SKM-1 treated with dmso at 0.1 percent for 144 hours (cell line): ENCODE measurements at regions not wholly inside any gene's neighbourhood (a gene's known extent, or its start where the extent isn't known, plus 50 kb on each side); places are given as distances from the start of the nearest gene placed in this dataset.
"Not testable (repeated sequence)": the region's sequence is repeated elsewhere in the genome, so short reads cannot be mapped to it uniquely, and the experiment has no call there.

Source experiments
- DNase-seq: peaks from one replicate; lab custom pipeline; 2025; ENCODE audit not compliant: unreplicated experiment; lab: John Stamatoyannopoulos, UW

DNA sequence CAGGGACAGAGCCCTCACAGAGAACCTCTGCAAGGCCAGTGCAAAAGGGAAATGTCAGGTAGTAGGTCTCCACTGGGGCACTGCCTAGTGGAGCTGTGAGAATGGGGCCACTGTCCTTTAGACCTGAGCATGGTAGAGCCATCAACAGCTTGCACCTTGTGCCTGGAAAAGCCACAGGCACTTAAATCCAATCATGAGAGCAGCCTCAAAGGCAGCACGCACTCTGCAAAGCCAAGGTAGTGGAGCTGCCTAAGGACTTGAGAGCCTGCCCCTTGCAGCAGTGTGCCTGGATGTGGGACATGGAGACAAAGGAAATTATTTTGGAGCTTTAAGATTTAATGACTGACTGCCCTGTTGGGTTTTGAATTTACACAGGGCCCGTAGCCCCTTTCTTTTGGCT lies 918.5 kb upstream of the POT1 start:
- no peak for DNase-seq

DNA sequence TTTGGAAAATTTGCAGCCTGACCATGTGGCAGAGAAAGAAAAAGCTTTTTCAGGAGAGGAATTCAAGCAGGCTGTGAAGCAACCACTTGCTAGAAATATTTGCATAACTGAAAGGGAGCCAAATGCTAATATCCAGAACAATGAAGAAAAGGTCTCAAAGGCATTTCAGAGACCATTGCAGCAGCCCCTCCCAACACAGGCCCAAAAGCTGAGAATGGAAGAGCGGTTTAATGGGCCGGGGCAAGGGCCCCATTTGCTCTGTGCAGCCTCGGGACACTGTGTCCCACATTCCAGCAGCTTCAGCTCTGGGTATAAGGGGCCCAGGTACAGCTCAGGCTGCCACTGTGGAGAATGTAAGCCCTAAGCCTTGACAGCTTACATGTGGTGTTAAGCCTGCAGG lies 918.1 kb upstream of the POT1 start:
- DNase-seq: no peak

DNA sequence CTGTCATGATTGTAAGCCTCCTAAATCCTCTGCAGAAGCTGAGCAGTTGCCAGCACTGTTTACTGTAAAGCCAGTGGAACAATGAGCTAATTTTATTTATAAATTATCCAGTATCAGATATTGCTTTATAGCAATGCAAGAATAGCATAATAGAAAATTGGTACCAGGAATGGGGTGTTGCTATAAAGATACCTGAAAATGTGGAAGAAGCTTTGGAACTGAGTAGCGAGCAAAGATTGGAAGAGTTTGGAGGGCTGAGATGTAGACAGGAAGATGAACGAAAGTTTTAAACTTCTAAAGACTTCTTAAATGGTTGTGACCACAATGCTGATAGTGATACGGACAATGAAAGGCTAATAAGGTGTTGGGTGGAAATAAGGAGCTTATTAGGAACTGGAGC lies 917.4 kb upstream of the POT1 start:
- DNase-seq: no peak

DNA sequence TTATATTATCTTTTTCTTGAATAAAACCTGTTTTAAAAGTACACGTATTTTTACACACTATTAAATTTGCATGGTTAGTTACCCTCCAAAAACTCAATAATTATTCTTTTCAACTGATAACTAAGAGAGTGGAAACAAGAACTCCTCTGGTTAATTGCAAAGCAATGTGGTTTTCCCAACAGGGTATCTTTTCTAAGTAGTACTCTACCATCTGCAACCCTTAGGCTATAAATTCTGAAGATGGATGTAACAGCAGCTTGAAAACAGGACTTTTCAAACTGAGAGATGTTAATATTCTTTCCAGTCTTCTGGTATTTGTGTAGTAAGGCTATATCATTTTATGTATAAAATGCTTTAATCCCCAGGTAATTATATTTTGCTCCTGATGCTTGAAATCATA lies 916.1 kb upstream of the POT1 start:
- DNase-seq: no peak

DNA sequence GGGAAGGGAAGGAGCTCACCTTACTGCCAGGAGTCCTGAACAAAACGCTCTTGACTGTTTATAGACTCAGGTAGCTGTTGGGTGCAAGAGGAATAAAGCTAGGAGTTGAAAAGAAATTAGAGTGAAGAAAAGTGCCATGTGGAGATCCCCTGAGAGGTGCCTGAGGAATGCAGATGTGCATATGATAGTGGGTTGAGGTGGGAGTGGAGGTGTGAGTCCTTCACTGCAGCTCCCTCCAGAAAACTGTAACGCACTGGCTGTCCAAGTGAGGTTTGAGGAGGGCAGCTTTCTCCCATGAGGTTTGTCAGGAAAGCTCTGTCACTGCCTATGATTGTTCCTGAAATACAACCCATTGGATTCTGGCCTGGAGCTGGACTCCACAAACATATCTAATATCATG lies 904.8 kb upstream of the POT1 start:
- no peak for DNase-seq

DNA sequence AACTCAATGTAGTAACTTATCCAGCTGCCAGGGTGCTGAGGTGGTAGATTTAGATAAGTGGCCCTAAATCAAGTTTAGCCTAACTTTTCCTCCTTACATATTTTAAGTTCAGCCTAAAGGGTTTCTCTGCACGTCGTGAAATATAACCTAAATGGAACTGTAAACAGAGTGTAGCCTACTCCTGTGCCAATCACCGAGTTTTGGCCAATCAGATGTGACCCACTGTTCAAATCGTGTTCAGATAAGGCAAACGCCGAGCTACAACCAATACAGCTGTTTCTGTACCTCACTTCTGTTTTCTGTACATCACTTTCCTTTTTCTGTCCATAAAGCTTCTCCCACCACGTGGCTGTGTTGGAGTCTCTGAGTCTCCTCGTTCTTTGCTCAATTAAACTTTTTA lies 904.2 kb upstream of the POT1 start:
- no peak for DNase-seq

DNA sequence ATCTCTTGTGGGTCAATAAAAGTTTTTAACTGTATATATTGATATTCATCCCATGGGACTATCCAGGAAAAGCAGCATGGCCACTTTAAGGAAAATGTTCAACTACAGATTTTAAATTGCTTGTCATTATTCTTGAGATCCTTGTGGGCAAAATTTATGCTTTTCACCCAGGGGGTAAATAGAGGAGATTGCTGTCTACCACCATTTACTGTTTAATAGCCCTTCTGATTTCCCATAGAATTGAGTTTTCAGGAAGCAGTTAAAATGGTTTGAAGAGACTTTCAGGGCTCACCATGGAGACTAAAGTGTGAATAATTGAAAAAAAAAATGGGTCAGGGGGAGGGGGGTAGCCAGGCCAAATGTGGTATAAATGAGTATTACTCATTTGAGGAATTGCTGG lies 901.1 kb upstream of the POT1 start:
- no peak for DNase-seq

DNA sequence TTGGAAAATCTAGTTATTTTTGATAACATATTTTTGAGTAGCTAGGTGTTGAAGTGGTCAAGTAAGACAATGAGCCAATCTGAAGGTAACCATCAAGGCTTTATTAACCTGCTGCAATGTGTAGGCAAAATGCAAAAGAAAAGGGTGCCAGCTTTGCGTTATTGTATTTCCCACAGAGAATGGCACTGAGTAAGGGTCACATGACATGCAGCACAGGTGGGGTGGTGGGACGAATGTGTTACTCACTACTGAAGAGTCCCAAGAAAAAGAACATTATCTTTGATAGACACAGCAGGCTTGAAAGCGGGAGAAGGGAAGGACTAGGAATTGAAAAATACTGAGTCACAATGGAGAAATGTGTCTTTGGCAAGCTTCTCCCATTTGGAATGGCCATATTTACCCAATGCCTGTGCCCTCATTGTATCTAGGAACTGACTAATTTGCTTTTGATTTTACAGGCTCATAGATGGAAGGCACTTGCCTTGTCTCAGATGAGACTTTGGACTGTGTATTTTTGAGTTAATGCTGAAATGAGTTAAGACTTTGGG lies 898.6 kb upstream of the POT1 start:
- DNase-seq: no peak

DNA sequence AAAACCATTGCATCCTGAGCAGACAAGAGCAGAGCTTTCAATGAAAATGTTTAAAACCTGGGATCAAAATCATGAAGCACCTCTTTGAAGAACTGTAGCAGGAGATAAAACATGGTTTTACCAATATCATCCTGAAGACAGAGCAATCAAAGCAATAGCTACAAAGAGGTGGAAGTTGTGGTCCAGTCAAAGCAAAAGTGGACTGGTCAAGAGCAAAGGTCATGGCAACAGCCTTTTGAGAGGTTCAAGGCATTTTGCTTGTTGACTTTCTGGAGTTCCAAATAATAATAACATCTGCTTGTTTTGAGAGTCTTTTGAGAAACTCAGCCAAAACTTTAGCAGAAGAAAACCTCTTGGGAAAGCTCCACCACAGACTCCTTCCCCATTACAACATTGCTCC lies 893.9 kb upstream of the POT1 start:
- DNase-seq: no peak

DNA sequence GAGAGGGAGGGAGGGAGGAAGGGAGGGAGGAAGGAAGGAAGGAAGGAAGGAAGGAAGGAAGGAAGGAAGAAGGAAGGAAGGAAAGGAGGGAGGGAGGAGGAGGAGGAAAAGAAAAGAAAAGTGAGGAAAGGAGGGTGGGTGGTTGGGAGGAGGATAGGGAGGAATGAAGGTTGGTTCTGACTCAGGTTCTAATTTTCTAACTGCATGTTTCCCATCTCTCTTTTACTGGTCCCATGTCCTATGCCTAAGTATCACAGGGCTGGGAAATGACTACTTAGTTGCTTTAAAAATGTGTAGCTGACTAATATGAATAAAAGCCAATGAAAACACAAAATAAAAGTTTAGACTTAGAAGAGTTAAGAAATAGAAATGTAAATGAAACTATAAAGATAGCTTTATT lies 890.9 kb upstream of the POT1 start:
- no peak for DNase-seq

DNA sequence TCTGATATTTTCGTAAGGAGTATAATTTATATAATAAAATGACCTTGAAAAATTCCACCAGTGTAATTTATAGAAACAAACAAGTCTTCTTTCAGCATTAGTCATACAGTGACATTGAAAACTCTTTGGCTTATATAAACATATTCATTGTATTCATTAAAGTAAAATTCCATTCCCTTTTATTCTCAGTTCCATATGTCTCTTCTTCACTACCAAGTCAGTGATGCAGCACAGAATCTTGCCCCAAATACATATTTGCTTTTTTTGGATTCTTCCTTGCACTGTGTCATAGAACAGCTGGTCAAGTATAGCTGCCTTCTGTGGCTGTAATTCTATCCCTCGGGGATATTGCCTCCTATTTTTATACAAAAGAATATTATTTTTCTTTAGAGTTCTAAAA lies 884.5 kb upstream of the POT1 start:
- DNase-seq: no peak

DNA sequence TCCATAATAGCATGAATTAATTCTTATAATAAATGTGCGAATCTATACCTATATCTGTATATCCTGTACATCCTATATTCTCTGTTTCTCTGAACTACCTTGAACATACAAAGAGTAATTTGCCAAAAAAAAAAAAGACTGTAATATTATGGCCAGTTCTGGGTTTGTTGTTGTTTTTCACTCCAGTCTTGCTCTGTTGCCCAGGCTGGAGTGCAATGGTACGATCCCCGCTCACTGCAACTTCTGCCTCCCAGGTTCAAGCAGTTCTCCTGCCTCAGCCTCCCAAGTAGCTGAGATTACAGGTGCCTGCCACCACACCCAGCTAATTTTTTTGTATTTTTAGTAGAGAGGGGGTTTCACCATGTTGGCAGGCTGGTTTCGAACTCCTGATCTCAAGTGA lies 876.9 kb upstream of the POT1 start:
- DNase-seq: not testable (repeated sequence)

DNA sequence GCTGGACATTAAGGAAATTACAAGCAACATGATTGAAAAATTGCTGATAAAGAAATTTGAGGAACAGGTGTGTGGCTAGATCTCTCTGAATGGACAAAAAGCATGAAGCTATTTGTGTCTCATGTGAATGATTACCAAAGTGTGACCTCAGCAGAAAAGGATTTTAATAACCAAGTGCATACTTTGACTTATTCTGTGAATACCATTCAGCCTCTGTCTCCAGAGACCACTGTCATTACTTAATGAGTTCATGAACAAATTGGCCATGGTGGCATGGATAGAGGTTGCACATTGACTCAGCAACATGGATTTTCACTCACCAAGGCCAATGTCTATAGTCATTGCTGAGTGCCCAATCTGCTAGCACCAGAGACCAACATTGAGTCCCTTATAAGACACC lies 874.6 kb upstream of the POT1 start:
- no peak for DNase-seq

DNA sequence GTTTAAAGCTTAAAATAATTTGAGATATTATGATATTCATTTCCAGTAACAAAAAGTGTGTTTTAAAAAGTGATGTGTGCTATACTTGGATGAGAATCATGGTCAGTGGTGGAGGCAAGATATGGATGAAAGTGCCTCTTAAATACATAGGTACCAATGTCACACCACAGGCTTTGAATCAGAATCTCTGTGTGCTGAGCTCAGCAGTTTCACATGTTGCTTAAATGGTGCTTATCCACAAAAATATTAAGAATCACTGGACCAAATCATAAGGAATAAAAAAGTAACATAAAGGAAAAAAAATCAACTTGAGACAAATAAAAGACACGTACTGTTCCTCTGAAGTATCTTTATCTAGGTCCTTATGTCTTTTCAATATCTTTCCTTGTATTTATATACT lies 850.5 kb upstream of the POT1 start:
- no peak for DNase-seq

DNA sequence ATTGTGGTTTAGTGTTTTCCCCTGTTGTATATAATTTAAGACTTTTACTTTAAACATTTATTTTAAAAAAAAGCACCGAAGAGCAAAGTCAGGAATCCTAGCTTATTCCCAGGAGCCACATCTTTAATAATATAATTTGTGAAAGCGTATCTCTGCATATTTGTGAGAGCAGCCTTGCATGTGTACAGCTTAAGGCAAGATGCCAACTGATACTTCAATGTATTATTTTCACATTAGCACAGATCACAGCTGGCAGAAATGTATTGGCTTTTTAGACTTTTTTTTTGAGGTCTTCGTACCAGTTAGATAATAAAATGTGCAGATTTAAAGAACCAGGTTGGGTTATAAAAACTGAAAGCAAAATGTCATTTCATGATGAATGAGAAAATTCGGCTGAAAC lies 845.7 kb upstream of the POT1 start:
- DNase-seq: no peak

DNA sequence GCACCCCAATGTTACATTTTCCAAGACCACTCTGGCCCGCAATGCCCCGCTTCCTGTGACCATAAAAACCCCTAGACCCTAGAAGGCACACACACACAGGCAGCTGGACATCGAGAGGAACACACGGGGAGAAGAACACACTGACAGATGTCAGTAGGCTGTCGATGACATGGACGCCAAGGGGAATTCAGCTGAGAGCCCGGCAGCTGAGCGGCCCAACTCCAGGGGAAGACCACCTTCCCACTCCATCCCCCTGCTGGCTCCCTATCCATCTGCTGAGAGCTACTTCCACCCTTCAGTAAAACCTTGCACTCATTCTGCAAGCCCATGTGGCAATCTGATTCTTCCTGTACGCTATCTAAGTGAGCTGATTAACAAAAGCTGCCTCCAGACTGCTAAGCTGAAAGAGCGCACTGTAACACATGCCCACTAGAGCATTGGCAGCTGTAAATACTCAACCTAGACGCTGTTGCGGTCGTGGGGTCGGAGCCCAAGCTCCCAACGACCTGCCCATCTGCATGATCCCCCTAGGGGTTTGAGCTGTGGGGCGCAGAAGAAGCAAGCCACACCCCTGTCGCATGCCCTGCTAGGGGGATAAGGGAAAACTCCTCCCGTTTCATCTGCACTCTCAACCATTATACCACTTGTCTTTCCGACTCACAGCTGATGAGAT lies 843.6 kb upstream of the POT1 start:
- no peak for DNase-seq

DNA sequence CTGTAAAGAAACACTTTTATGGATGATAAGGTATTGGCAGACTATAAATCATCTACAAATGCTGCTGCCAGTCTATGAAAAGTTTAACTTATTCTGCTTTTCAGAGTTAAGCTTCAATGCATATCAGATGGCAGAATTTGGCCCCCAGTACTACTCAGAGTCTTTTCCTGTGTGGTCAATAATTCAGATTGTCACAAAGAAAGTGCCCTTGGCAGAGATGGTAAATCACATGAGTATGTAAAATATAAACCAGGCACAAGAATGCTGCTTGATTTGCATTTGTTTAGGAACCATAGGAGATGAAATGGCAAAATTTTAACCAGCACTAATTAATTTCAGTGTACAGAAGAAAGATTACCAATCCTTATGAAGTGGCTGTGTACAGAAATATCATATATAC lies 818.3 kb upstream of the POT1 start:
- no peak for DNase-seq

DNA sequence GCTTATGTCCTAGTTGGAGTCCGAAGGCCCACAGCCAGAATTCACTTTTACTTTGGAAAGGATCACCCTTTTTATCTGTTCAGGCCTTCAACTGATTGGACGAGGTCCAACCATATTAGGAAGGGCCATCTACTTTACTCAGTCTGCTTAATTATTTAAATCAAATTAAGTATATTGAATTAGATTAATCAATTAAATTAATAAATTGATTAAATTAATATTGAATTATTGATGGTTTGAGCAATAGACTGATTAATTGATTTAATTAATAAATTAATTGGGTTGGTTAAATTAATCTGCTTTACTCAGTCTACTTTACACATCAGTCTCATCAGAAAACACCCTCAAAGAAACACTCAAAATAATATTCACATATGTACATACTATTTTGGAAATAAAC lies 816.9 kb upstream of the POT1 start:
- DNase-seq: no peak

DNA sequence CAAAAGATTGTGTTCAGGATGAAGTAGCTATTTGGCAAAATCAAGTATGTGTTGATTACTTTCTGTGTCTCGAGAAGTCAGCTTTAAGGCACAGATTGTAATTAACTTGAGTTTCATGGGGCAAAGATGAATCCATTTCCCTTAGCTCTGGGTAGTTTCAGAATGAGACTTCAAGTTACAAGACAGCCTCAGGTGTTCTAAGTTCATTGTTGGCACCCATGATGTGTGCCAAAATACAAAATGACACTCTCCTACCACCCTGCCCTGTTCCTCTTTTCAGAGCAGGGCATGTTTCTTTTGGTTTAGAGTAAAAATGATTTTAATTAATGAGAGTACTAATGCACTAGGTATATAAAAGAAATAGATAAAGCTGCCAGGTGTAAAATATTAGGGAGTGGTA lies 797.6 kb upstream of the POT1 start:
- no peak for DNase-seq

DNA sequence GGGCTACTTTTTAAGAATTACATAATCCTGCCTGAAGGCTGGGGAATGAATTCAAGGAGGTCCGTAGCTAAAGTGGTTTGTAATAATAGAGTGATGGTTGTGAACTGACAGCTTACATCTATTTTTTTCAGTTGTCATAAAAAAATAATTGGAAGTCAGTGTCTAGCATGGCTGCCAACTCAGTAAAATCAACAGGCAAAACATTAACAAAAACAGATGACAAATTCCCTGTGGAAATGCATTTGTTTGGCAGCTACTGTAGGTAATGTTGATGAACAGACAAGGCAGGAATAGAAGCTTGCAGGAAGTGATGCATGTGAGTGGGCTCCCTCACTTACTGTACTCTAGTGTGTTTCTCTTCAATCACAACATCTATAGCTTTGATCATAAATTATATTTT lies 766.0 kb upstream of the POT1 start:
- no peak for DNase-seq

DNA sequence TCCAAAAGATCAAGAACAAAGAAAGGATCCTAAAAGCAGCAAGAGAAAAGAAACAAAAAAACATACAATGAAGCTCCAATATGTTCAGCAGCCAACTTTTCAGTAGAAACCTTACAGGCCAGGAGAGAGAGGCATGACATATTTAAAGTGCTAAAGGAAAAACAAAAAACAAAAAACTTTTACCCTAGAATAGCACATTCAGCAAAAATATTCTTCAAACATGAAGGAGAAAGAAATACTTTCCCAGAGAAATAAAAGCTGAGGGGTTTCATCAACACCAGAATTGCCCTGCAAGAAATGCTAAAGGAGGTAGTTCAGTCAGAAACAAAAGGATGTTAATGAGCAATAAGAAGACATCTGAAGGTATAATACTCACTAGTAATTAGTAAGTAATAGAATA lies 753.5 kb upstream of the POT1 start:
- no peak for DNase-seq

DNA sequence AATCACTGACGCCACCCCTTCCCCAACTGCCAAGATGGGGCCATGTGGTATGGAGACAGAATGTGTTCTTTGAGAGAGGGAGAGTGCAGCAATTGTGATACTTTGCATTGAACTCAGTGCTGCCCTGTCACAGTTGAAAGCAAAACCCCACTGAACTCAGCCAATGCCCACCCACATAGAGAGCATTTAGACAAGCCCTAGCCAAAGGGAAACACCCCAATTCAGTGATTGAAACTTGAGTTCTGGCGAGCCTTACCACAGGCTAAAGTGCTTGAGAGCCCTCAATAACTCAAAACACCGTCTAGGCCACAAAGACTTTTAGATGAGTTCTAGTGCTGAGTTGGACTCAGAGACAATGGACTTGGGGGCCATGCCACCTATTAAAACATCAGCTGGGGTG lies 751.9 kb upstream of the POT1 start:
- no peak for DNase-seq

DNA sequence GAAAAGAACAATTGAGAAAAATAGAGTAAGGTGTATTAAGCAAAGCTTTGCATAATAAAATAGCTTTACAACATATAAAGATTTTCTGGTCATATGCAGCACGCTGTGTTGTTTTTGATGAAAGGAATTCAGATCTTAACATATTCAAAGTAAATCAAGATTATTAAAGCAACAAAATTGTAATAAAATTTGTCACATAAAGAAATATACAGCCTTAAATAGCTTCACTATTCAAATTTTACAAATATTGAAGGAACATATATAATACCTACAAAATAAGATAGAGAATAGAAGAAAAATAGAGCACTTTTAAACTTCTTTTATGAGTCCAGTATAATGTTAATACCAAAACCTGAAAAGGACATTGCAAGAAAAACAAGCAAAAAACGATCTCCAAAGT lies 749.1 kb upstream of the POT1 start:
- DNase-seq: no peak

DNA sequence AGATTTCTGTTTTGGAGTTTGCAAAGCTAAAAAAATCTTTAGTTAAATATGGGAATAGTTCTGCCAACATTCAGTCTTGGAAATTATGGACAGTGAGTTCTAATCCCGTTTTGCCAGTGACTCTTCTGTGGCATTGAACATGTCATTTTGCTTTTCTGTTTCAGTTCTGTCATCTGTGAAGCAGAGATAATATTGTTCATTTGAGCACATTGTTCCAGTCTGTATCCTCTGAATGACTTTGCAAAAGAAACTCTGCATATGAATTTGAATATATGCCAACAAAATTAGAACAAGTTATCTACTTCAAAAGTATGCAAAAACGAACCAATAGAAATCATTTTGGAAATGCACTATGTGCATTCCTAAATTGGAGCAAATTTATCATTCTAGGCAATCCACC lies 746.0 kb upstream of the POT1 start:
- no peak for DNase-seq
